Upper lobe of right lung (tissue), 1 donor: ENCODE measurements at regions not wholly inside any gene's neighbourhood (a gene's known extent, or its start where the extent isn't known, plus 50 kb on each side); places are given as distances from the start of the nearest gene placed in this dataset.

Experiments used
- ATAC-seq: fragments of 200-7000 bp; cut with Tn5 transposase; one replicate; pipeline ENCODE4 v1.9.1; 2020; ENCODE audit warnings: mild to moderate bottlenecking, moderate library complexity
- DNase-seq: peaks from one replicate; pipeline ENCODE4 v3.0.0-alpha.2; 2020
- H3K27ac ChIP-seq: fragments of 200-600 bp; one replicate; pipeline ENCODE4 v1.8.0; 2022
- H3K27me3 ChIP-seq: fragments of 200-600 bp; one replicate; pipeline ENCODE4 v1.8.0; 2022; ENCODE audit warnings: mild to moderate bottlenecking
- H3K36me3 ChIP-seq: fragments of 200-600 bp; one replicate; pipeline ENCODE4 v1.8.0; 2022
- H3K4me1 ChIP-seq: fragments of 200-600 bp; one replicate; pipeline ENCODE4 v1.8.0; 2022
- H3K4me3 ChIP-seq: fragments of 200-600 bp; one replicate; pipeline ENCODE4 v1.8.0; 2022; ENCODE audit warnings: mild to moderate bottlenecking
- H3K9me3 ChIP-seq: fragments of 200-600 bp; one replicate; pipeline ENCODE4 v1.8.0; 2022
- CTCF ChIP-seq: fragments of 200-600 bp; IDR thresholded peaks from one replicate; pipeline ENCODE4 v1.8.0; 2022; ENCODE audit warnings: antibody characterized with exemption
- intact Hi-C: fragments of 100-400 bp; cut with DNase I; formaldehyde crosslinking; loops from one replicate; pipeline ENCODE4 v1.11.0; 2022
- donor health status: DM: no; HTN: yes; CAD: no; lungs with severe emphysema.

GRCh38 chr4:14641871-14642270, 360.4 kb upstream of the CPEB2 start:
- no peaks in the 10 kb centered on the region for H3K9me3 ChIP-seq
- ATAC-seq (no peak), DNase-seq (no peak)
- intact Hi-C loops: no loop called here
- H3K4me3 ChIP-seq: no peak overlapping the region
- no peaks in the 10 kb centered on the region for H3K27me3 ChIP-seq
- H3K27ac ChIP-seq: no peak overlapping the region
- H3K36me3 ChIP-seq: no peaks in the 10 kb centered on the region
- no peaks in the 10 kb centered on the region for H3K4me1 ChIP-seq
- TF ChIP-seq CTCF: no peak

GRCh38 chr4:14644580-14645282, 357.6 kb upstream of the CPEB2 start:
- no peak for TF ChIP-seq CTCF
- Histone ChIP-seq H3K27ac (no peak overlapping the region), H3K9me3 (no peaks in the 10 kb centered on the region), H3K36me3 (no peaks in the 10 kb centered on the region), H3K27me3 (no peaks in the 10 kb centered on the region), H3K4me3 (no peak overlapping the region), H3K4me1 (no peaks in the 10 kb centered on the region)
- ATAC-seq (no peak), DNase-seq (no peak)
- intact Hi-C loops: no loop called here

- no peaks in the 10 kb centered on the region for H3K27me3 ChIP-seq
- H3K9me3 ChIP-seq: no peaks in the 10 kb centered on the region
- H3K36me3 ChIP-seq: no peaks in the 10 kb centered on the region
- no peaks in the 10 kb centered on the region for H3K4me1 ChIP-seq
- DNase-seq (no peak), ATAC-seq (no peak)
- no peak overlapping the region for H3K4me3 ChIP-seq
- TF ChIP-seq CTCF: no peak
- intact Hi-C loops: no loop called here
- H3K27ac ChIP-seq: no peak overlapping the region
Measured at GRCh38 chr4:14646831-14647230, 355.4 kb upstream of the CPEB2 start.

GRCh38 chr4:14650127-14650526, 352.2 kb upstream of the CPEB2 start:
- ATAC-seq: no peak
- no peaks in the 10 kb centered on the region for H3K27me3 ChIP-seq
- no peak for DNase-seq
- no peaks in the 10 kb centered on the region for H3K4me1 ChIP-seq
- no peaks in the 10 kb centered on the region for H3K36me3 ChIP-seq
- no peak overlapping the region for H3K27ac ChIP-seq
- no peak overlapping the region for H3K4me3 ChIP-seq
- no peaks in the 10 kb centered on the region for H3K9me3 ChIP-seq
- no peak for TF ChIP-seq CTCF
- intact Hi-C loops: no loop called here

- no peak for TF ChIP-seq CTCF
- Histone ChIP-seq H3K9me3 (no peaks in the 10 kb centered on the region), H3K27ac (no peak overlapping the region), H3K4me1 (no peaks in the 10 kb centered on the region), H3K36me3 (no peaks in the 10 kb centered on the region), H3K27me3 (no peaks in the 10 kb centered on the region), H3K4me3 (no peak overlapping the region)
- intact Hi-C loops: no loop called here
- ATAC-seq (no peak), DNase-seq (no peak)
Measured at GRCh38 chr4:14652522-14652921, 349.8 kb upstream of the CPEB2 start.

- TF ChIP-seq CTCF: no peak
- H3K27me3 ChIP-seq: no peaks in the 10 kb centered on the region
Measured at GRCh38 chr4:14653338-14653737, 348.9 kb upstream of the CPEB2 start.

More at GRCh38 chr4:14653338-14653737, 348.9 kb upstream of the CPEB2 start:
- H3K4me3 ChIP-seq: no peak overlapping the region
- ATAC-seq: no peak
- intact Hi-C loops: no loop called here
- no peaks in the 10 kb centered on the region for H3K9me3 ChIP-seq
- no peaks in the 10 kb centered on the region for H3K4me1 ChIP-seq
- no peak overlapping the region for H3K27ac ChIP-seq
- H3K36me3 ChIP-seq: no peaks in the 10 kb centered on the region
- no peak for DNase-seq
